ENCODE measurements at regions not wholly inside any gene's neighbourhood (a gene's known extent, or its start where the extent isn't known, plus 50 kb on each side); places are given as distances from the start of the nearest gene placed in this dataset.

GRCh38 chr2:37585982-37586621 lies 85.3 kb downstream of the CDC42EP3 start:
- Histone ChIP-seq H3K27ac (ENCODE audit: low read depth in 2 of 2, low read length in 2 of 2) (peak overlapping the region; percentile 57 to 69), H3K4me3 (ENCODE audit: low read length in 2 of 2) (peak overlapping the region; percentile 19 to 51), H3K27me3 (ENCODE audit: control insufficient read depth in 2 of 2, insufficient read depth in 2 of 2, low read length in 2 of 2) (no peaks in the 10 kb centered on the region), H3K36me3 (ENCODE audit: control insufficient read depth in 2 of 2, insufficient read depth in 2 of 2, low read length in 2 of 2) (no peaks in the 10 kb centered on the region), H3K4me1 (ENCODE audit: control insufficient read depth in 2 of 2, insufficient read depth in 2 of 2, low read length in 2 of 2) (peaks cover 20 to 45% of the 10 kb centered on the region in 2 donors), H3K9ac (ENCODE audit: low read depth in 1 of 2, low read length in 2 of 2) (peak overlapping the region in 1 of 2 donors; percentile 36), H3K9me3 (ENCODE audit: control insufficient read depth in 2 of 2, low read length in 2 of 2) (no peaks in the 10 kb centered on the region)

GRCh38 chr2:37586663-37587317 lies 84.7 kb downstream of the CDC42EP3 start:
- peaks cover 20 to 45% of the 10 kb centered on the region in 2 donors for H3K4me1 ChIP-seq (ENCODE audit: control insufficient read depth in 2 of 2, insufficient read depth in 2 of 2, low read length in 2 of 2)
- no peaks in the 10 kb centered on the region for H3K36me3 ChIP-seq (ENCODE audit: control insufficient read depth in 2 of 2, insufficient read depth in 2 of 2, low read length in 2 of 2)
- H3K27ac ChIP-seq (ENCODE audit: low read depth in 2 of 2, low read length in 2 of 2): peak overlapping the region; percentile 57 to 69
- H3K27me3 ChIP-seq (ENCODE audit: control insufficient read depth in 2 of 2, insufficient read depth in 2 of 2, low read length in 2 of 2): no peaks in the 10 kb centered on the region
- H3K4me3 ChIP-seq (ENCODE audit: low read length in 2 of 2): no peak overlapping the region
- H3K9ac ChIP-seq (ENCODE audit: low read depth in 1 of 2, low read length in 2 of 2): no peak overlapping the region
- no peaks in the 10 kb centered on the region for H3K9me3 ChIP-seq (ENCODE audit: control insufficient read depth in 2 of 2, low read length in 2 of 2)

GRCh38 chr2:37587817-37588216 lies 83.6 kb downstream of the CDC42EP3 start:
- Histone ChIP-seq H3K27me3 (ENCODE audit: control insufficient read depth in 2 of 2, insufficient read depth in 2 of 2, low read length in 2 of 2) (no peaks in the 10 kb centered on the region), H3K4me3 (ENCODE audit: low read length in 2 of 2) (no peak overlapping the region), H3K9ac (ENCODE audit: low read depth in 1 of 2, low read length in 2 of 2) (no peak overlapping the region), H3K27ac (ENCODE audit: low read depth in 2 of 2, low read length in 2 of 2) (no peak overlapping the region), H3K4me1 (ENCODE audit: control insufficient read depth in 2 of 2, insufficient read depth in 2 of 2, low read length in 2 of 2) (peaks cover 20 to 45% of the 10 kb centered on the region in 2 donors), H3K9me3 (ENCODE audit: control insufficient read depth in 2 of 2, low read length in 2 of 2) (no peaks in the 10 kb centered on the region), H3K36me3 (ENCODE audit: control insufficient read depth in 2 of 2, insufficient read depth in 2 of 2, low read length in 2 of 2) (no peaks in the 10 kb centered on the region)

- no peaks in the 10 kb centered on the region for H3K36me3 ChIP-seq (ENCODE audit: control insufficient read depth in 2 of 2, insufficient read depth in 2 of 2, low read length in 2 of 2)
- no peaks in the 10 kb centered on the region for H3K9me3 ChIP-seq (ENCODE audit: control insufficient read depth in 2 of 2, low read length in 2 of 2)
- H3K27me3 ChIP-seq (ENCODE audit: control insufficient read depth in 2 of 2, insufficient read depth in 2 of 2, low read length in 2 of 2): no peaks in the 10 kb centered on the region
- H3K4me3 ChIP-seq (ENCODE audit: low read length in 2 of 2): no peak overlapping the region
- no peak overlapping the region for H3K9ac ChIP-seq (ENCODE audit: low read depth in 1 of 2, low read length in 2 of 2)
- H3K27ac ChIP-seq (ENCODE audit: low read depth in 2 of 2, low read length in 2 of 2): no peak overlapping the region
- H3K4me1 ChIP-seq (ENCODE audit: control insufficient read depth in 2 of 2, insufficient read depth in 2 of 2, low read length in 2 of 2): peaks cover 20 to 44% of the 10 kb centered on the region in 2 donors
Measured at GRCh38 chr2:37588316-37588777, 83.1 kb downstream of the CDC42EP3 start.

- H3K9me3 ChIP-seq (ENCODE audit: control insufficient read depth in 2 of 2, low read length in 2 of 2): no peaks in the 10 kb centered on the region
- no peak overlapping the region for H3K4me3 ChIP-seq (ENCODE audit: low read length in 2 of 2)
- H3K9ac ChIP-seq (ENCODE audit: low read depth in 1 of 2, low read length in 2 of 2): no peak overlapping the region
- no peaks in the 10 kb centered on the region for H3K27me3 ChIP-seq (ENCODE audit: control insufficient read depth in 2 of 2, insufficient read depth in 2 of 2, low read length in 2 of 2)
- H3K36me3 ChIP-seq (ENCODE audit: control insufficient read depth in 2 of 2, insufficient read depth in 2 of 2, low read length in 2 of 2): no peaks in the 10 kb centered on the region
- no peak overlapping the region for H3K27ac ChIP-seq (ENCODE audit: low read depth in 2 of 2, low read length in 2 of 2)
- H3K4me1 ChIP-seq (ENCODE audit: control insufficient read depth in 2 of 2, insufficient read depth in 2 of 2, low read length in 2 of 2): peaks cover 20 to 38% of the 10 kb centered on the region in 2 donors
Measured at GRCh38 chr2:37589298-37589697, 82.1 kb downstream of the CDC42EP3 start.

- Histone ChIP-seq H3K4me1 (ENCODE audit: control insufficient read depth in 2 of 2, insufficient read depth in 2 of 2, low read length in 2 of 2) (peaks cover 17 to 32% of the 10 kb centered on the region in 2 donors), H3K36me3 (ENCODE audit: control insufficient read depth in 2 of 2, insufficient read depth in 2 of 2, low read length in 2 of 2) (no peaks in the 10 kb centered on the region), H3K9me3 (ENCODE audit: control insufficient read depth in 2 of 2, low read length in 2 of 2) (no peaks in the 10 kb centered on the region), H3K27ac (ENCODE audit: low read depth in 2 of 2, low read length in 2 of 2) (no peak overlapping the region), H3K4me3 (ENCODE audit: low read length in 2 of 2) (no peak overlapping the region), H3K27me3 (ENCODE audit: control insufficient read depth in 2 of 2, insufficient read depth in 2 of 2, low read length in 2 of 2) (no peaks in the 10 kb centered on the region), H3K9ac (ENCODE audit: low read depth in 1 of 2, low read length in 2 of 2) (no peak overlapping the region)
Measured at GRCh38 chr2:37590119-37590571, 81.3 kb downstream of the CDC42EP3 start.
